ENCODE measurements at regions not wholly inside any gene's neighbourhood (a gene's known extent, or its start where the extent isn't known, plus 50 kb on each side); places are given as distances from the start of the nearest gene placed in this dataset.

DNA sequence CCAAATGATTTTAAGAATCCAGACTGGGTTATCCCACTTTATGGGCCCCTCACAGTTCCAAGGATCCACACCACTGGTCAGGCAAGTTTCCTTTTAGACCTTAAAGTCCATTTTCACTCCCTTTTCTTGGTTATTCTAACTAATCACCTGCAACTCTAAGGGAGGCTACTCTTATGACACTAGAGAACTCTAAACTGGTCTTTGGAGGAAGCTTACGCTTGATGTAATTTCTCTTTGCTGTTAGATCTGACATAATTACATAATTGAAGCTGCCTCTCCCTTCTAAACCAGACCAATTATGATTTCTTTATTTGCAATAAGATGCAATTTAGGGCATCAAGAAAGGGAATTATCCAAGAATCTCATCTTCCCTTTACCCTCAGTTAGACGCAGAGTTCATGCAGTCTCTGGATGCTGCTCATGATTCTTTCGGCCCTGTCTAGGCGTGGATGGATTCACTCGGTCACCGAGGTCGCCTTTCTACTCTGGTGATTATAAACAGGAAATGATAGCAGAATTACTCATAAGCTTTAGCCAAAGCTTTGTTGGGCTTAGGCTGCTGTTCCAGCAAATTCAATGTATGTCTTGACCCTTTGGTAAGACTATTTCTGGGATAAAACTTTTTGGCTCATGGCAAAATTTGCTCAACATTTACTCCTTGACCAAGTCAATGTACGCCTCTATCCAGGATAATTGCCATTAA lies 130.9 kb upstream of the PRNP start:
- DNase-seq, result no peak

GRCh38 chr20:4554346-4554745 lies 131.9 kb upstream of the PRNP start:
- no peak for DNase-seq

GRCh38 chr20:4552075-4552640 lies 134.1 kb upstream of the PRNP start:
- no peak for DNase-seq

DNA sequence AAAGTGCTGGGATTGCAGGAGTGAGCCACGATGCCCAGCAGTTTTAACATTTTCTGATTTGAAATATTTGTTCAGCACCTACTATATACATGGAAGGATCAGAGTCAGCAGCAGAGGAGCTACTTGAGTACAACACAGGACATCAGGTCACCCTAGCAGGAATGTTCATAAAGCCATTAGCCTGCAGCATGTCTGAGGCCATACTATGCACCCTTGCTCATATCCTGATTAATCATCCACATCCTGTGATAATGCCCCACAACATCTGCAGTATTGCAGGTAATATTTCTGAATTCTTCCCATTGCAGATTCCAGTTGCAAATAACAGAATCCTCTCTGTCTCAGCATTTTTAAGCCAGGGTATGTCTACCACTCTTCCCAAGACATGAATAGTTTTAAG lies 135.5 kb upstream of the PRNP start:
- no peak for DNase-seq

- no peak for DNase-seq
These were observed 136.5 kb upstream of the PRNP start for GRCh38 chr20:4549711-4550259.

- DNase-seq, result no peak
These were observed 137.7 kb upstream of the PRNP start for GRCh38 chr20:4548552-4548951.

GRCh38 chr20:4546786-4547185 lies 139.5 kb upstream of the PRNP start:
- DNase-seq, result no peak

- DNase-seq, result no peak
These were observed 139.9 kb upstream of the PRNP start for GRCh38 chr20:4546342-4546741.

- no peak for DNase-seq
These were observed 140.7 kb upstream of the PRNP start for GRCh38 chr20:4545526-4545925.

GRCh38 chr20:4544765-4545164 lies 141.5 kb upstream of the PRNP start:
- DNase-seq, result no peak

DNA sequence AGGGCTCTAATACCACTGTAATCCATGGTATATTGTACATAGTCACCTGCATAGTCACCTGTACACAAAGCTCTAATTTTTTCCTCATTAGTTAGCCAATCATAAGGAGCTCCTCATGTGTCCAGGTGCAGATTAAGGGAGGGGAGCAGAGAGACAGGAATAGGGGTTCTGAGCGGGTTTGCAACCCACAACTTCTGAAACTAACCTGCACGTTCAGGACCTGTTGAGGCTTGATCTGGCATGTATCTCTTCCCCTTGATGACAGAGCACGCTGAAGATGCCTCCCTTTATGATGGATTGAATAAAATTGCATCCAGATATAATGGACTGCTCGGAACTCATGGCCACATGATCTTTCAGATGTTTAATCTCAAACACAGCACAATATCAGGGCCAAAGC lies 144.0 kb upstream of the PRNP start:
- no peak for DNase-seq

DNA sequence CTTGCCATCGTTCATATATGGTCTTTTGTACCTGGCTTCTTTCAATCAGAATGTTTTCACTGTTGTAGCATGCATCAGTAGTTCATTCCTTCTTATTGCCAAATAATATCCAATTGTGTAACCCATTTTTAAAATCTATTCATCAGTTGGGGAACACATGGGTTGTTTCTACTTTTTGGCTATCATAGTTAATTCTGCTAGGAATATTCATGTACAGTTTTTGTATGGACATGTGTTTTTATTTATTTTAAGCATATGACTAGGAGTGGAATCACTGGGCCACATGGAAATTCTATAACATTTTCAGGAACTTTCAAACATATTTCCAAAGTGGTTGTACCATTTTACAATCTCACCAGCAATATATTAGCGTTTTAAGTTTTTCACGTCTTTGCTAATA lies 151.9 kb upstream of the PRNP start:
- no peak for DNase-seq

DNA sequence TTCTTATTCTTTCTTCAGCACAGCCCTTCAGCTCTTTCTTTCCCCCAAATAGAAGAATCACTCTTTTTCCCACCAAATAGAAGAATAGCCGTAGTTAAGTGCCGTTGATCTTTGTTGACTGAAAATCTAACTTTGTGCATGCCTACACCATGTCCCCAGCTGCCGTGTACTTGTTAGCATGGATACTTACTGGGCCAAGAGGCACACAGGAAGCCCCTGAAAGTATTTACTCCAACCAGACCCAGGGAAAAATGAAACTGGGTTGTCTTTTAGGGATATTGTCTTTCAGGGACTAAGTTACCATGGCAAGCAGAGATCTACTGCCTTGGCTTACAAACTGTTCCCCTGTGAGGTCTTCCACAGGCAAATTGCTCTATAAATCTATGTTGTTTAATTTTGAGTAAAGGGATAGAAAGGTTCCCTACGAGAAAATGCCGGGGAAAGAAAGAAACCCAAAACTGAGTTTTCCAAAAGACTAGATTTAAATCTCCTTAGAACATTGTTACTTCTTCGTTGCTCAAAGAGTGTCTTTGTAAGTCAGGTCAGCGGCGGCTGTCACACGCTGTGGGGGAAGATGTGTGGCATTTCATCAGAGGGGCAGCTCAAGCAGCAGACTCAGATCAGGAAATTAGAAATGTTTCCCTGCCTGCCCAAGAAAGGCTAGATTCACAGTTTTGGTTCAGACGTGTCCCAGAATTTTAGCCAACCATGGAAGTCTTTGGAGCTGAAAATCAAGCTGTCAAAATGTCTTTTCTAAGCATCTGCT lies 152.7 kb upstream of the PRNP start:
- no peak for DNase-seq

DNA sequence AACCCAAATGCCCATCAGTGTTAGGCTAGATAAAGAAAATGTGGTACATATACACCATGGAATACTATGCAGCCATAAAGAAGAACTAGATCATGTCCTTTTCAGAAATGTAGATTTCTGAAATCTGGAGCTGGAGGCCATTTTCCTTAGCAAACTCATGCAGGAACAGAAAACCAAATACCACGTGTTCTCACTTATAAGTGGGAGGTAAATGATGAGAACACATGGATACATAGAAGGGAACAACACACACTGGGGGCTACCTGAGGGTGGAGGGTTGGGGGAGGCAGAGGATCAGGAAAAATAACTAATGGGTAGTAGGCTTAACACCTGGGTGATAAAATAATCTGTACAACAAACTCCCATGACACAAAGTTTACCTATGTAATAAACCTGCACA lies 153.5 kb upstream of the PRNP start:
- no peak for DNase-seq

DNA sequence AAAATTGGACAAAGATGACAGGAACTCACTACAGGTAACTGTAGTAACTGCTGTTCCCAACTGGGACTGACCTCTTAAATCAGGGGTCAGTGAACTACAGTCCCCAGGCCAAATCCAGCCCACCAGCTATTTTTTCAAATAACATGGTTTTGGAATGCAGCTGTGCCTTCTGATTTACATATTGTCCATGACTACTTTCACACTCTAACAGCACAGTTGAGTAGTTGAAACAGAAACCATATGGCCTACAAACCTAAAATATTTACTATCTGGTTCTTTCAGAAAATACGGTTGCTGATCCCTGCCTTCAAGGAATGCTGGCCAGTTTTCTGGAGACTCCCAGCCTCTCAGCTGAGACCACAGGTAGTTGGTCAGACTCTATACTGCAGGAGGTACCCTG lies 161.5 kb upstream of the PRNP start:
- no peak for DNase-seq

GRCh38 chr20:4524307-4524706 lies 161.9 kb upstream of the PRNP start:
- no peak for DNase-seq

DNA sequence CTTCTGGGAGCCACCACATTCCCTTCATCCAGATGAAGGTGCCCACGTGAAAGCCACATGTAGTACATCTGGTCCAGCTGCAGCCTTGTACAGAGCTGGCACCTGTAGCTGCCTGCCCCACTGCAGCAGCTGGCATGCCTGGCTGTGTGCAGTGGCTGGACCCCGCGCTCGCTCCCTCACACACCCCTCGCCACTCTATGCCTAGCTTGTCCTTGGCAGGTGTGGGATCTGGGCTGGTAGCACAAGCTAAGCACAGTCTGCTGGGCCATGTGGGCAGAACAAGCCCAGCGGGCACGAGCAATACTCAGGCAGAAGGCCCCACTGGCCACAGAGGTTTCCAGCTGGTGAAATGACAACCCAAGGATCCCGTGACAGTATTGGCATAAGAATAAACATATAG lies 163.9 kb upstream of the PRNP start:
- no peak for DNase-seq

DNA sequence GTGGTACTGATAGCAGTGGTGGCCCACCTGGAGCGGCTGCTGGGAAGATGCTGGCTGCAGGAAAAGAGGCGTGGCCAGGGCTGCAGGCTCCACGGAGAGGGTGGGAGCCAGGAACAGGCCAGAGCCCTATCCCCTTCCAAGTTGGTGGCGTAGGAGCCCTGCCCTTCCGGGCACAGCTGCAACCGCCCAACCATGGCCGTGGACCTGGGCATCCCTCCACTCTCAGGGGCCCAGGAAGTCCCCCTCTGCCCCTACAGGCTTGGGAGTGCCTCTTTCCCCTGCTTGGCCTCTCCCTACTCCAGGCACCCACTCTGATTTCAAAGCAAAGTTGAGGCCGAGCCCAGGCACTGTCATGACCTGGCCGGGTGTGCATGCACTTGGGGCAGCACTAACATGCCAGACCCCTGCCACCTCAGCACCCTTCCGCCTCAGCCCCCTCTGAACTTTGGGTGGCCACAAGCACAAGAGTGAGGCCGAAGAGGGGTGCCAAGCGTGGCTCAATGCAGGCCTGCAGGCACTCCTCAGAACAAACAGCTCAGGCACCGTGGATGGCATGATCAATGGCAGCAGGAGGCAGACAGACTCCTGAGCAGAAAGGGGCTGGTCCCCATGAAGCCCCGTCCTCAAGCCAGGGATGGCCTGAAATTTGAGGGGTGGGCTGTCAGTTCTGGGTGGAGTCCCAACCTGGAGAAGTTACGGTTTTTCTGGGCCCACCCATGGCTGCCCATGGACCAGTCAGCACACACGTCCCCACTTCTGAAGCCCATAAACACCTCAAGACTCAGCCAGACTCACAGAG lies 164.9 kb upstream of the PRNP start:
- DNase-seq, result no peak

DNA sequence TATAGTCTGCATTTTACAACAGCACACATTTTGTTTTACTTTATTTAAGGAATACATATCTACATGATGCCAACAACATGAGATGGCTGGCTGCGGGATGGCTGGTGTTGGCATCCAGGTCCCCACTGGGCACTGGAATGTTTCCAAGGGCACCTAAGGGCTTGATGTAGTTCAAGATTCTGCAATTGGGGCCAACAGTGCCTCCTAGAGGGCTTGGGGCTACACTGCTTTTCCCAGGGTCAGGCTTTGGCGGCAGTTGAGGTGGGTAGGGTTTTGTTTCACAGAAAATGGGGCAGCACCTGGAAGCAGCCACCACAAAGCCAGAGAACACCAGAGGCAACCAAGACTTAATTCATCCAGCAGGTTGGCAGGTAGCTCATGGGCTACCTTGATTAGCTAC lies 166.7 kb upstream of the PRNP start:
- peak; percentile 67 for DNase-seq

DNA sequence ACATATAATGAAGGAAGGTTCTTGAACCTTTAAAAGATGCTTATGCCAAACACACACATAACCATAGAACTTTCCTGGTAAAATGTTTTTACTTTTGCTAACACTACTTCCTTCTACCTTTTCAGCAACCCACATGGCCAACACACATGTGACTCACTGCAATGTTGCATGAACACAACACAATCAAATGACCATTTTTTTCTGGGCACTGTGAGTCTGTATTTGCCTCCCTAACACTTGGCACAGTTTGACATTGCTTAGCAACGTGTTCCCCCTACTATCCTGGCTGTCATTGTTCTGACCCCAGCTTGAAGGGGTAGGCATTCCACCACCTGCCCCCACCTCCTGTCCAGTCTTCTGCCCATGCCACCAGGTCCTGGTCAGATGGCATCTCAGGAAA lies 169.4 kb upstream of the PRNP start:
- no peak for DNase-seq

GRCh38 chr20:4513720-4514119 lies 172.5 kb upstream of the PRNP start:
- DNase-seq, result no peak

- DNase-seq, result no peak
These were observed 173.2 kb upstream of the PRNP start for GRCh38 chr20:4512891-4513550.

GRCh38 chr20:4511776-4512175 lies 174.5 kb upstream of the PRNP start:
- DNase-seq, result no peak

Data from islet precursor cell (in vitro differentiated cells).